ENCODE measurements at regions not wholly inside any gene's neighbourhood (a gene's known extent, or its start where the extent isn't known, plus 50 kb on each side); places are given as distances from the start of the nearest gene placed in this dataset.

DNA sequence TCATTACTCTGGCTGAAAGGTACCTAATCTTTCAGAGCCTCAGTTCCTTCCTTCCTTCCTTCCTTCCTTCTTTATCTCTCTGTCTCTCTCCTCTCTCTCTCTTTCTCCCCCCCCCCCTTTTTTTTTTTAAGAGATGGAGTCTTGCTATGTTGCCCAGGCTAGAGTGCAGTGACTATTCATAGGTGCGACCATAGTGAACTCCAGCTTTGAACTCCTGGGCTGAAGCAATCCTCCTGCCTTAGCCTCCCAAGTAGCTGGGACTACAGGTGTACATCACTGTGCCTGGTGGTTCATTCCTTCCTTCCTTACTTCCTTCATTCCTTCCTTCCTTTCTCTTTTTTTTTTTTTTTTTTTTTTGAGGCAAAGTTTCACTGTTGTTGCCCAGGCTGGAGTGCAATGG, 64.3 kb upstream of the MAP4K3 start:
- TF ChIP-seq CTCF (IDR thresholded peaks at IDR 0.05), result no peak
- Histone ChIP-seq H3K27ac (no peak overlapping the region), H3K9me3 (no peaks in the 10 kb centered on the region), H3K4me1 (peaks cover 0 to 42% (median 21%) of the 10 kb centered on the region in 4 donors), H3K36me3 (no peaks in the 10 kb centered on the region), H3K4me3 (no peak overlapping the region), H3K27me3 (no peaks in the 10 kb centered on the region)
- intact Hi-C loops (cut with DNase I; ENCODE audit: low total_unique reads), result no loop called here
- no peak for DNase-seq

- no peak for DNase-seq
- Histone ChIP-seq H3K9me3 (no peaks in the 10 kb centered on the region), H3K36me3 (no peaks in the 10 kb centered on the region), H3K27ac (no peak overlapping the region), H3K4me3 (no peak overlapping the region), H3K4me1 (peaks cover 0 to 48% (median 21%) of the 10 kb centered on the region in 4 donors), H3K27me3 (no peaks in the 10 kb centered on the region)
- TF ChIP-seq CTCF (IDR thresholded peaks at IDR 0.05), result no peak
- intact Hi-C loops (cut with DNase I; ENCODE audit: low total_unique reads), result no loop called here
Measured at GRCh38 chr2:39503277-39503676, 66.2 kb upstream of the MAP4K3 start.

DNA sequence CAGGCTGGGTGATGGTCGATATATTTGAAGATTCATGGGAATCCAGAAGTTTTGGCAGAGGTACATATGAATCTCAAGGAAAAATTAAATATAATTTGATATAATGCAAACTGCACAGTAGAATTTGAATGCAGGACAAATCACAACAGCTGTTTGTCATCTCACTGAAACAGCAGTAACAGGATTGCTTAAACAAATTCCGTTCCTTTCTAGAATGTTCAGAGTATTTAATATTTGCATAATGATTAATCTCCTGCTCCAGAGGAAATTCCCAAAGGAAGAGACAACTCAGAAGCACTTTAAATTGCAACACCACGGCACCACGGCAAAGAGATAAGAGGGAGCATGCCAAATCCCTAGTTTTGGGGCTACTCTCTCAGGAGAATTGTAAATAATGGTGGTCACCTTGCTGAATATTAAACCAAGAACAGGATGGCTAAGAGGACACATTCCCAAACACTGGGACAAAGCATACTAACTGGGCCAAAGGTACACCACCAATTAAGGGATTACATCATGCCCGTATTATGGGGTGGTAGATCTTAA, 67.8 kb upstream of the MAP4K3 start:
- no peak for DNase-seq
- peaks cover 0 to 45% (median 21%) of the 10 kb centered on the region in 4 donors for H3K4me1 ChIP-seq
- peak overlapping the region in 1 of 2 donors; percentile 1 for H3K4me3 ChIP-seq
- peak overlapping the region; percentile 46 to 48 for H3K27ac ChIP-seq
- no peaks in the 10 kb centered on the region for H3K27me3 ChIP-seq
- no peak for TF ChIP-seq CTCF (IDR thresholded peaks at IDR 0.05)
- H3K9me3 ChIP-seq, result no peaks in the 10 kb centered on the region
- intact Hi-C loops (cut with DNase I; ENCODE audit: low total_unique reads), result no loop called here
- no peaks in the 10 kb centered on the region for H3K36me3 ChIP-seq

DNA sequence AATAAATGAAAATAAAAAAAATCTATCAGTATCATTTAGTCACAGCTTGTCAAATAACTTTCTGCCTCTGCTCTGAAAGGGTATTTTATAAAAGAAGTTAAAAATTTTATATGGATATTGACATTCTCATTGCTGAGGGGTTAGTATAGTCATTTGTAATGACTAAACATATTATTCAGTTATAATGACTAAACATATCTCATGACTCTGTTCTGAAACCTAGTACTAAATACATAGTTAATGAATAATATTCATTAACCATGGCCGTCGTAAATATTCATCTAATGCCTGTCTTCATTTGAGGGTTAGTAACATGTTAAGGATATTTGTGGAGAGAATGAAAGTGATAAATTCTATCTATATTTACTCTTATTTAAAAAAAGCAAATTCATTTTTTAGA, 69.1 kb upstream of the MAP4K3 start:
- intact Hi-C loops (cut with DNase I; ENCODE audit: low total_unique reads), result no loop called here
- Histone ChIP-seq H3K27me3 (no peaks in the 10 kb centered on the region), H3K36me3 (no peaks in the 10 kb centered on the region), H3K4me3 (no peak overlapping the region), H3K9me3 (no peaks in the 10 kb centered on the region), H3K4me1 (peaks cover 0 to 32% (median 15%) of the 10 kb centered on the region in 4 donors), H3K27ac (no peak overlapping the region)
- no peak for DNase-seq
- no peak for TF ChIP-seq CTCF (IDR thresholded peaks at IDR 0.05)

DNA sequence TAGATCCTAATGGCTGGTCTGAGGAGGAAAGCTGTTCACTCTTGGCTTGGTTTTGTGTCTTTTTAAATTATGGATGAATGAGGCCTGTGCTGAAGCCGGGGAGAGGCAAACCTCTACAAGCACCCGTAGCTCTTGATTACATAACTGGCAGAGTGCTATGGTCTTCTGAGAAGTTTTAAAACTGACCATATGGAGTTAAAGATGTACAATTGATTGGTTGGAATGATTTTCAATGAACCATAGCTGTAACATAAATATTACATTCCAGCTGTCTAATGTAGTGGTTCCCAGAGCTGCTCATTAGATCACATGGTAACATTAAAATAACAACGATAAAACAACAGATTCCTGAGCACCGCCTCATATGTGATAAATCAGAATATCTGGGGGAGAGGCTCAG, 71.1 kb upstream of the MAP4K3 start:
- no peaks in the 10 kb centered on the region for H3K27me3 ChIP-seq
- H3K36me3 ChIP-seq, result no peaks in the 10 kb centered on the region
- no peak for TF ChIP-seq CTCF (IDR thresholded peaks at IDR 0.05)
- H3K4me3 ChIP-seq, result no peak overlapping the region
- H3K9me3 ChIP-seq, result no peaks in the 10 kb centered on the region
- intact Hi-C loops (cut with DNase I; ENCODE audit: low total_unique reads), result no loop called here
- H3K4me1 ChIP-seq, result peaks cover 0 to 52% (median 28%) of the 10 kb centered on the region in 4 donors
- DNase-seq, result no peak
- no peak overlapping the region for H3K27ac ChIP-seq

- Histone ChIP-seq H3K27me3 (no peaks in the 10 kb centered on the region), H3K4me1 (peaks cover 0 to 47% (median 21%) of the 10 kb centered on the region in 4 donors), H3K27ac (no peak overlapping the region), H3K9me3 (no peaks in the 10 kb centered on the region), H3K36me3 (no peaks in the 10 kb centered on the region), H3K4me3 (no peak overlapping the region)
- intact Hi-C loops (cut with DNase I; ENCODE audit: low total_unique reads), result no loop called here
- no peak for TF ChIP-seq CTCF (IDR thresholded peaks at IDR 0.05)
- no peak for DNase-seq
Measured at GRCh38 chr2:39510140-39510539, 73.1 kb upstream of the MAP4K3 start.
